ENCODE measurements at regions not wholly inside any gene's neighbourhood (a gene's known extent, or its start where the extent isn't known, plus 50 kb on each side); places are given as distances from the start of the nearest gene placed in this dataset.

DNA sequence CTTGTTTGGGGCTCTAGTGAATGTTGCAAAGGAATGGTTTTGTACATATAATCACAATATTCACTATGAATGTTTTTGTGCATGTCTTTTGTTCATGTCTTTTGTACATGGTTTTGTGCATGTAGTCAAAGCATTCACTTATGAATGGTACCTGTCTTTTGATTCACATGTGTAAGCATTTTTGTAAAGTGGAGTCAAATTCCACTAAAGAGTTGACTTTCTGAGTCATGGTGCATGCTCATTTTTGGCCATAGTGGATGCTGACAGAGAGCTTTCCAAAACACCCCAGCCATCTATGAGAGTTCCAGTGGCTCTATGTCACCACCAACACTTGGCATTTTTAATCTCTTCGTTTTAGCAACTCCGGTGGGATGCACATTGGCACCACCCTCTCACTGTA lies 1185.9 kb upstream of the TMEM132C start:
- Histone ChIP-seq H3K9ac (ENCODE audit: insufficient read depth in 1 of 2, low read length in 2 of 2) (no peak overlapping the region), H3K27me3 (ENCODE audit: control insufficient read depth in 3 of 3, insufficient read depth in 3 of 3, low read length in 2 of 3) (no peaks in the 10 kb centered on the region), H3K4me3 (no peak overlapping the region), H3K9me3 (ENCODE audit: control insufficient read depth in 4 of 4, insufficient read depth in 3 of 4, low read length in 3 of 4) (no peaks in the 10 kb centered on the region), H3K4me1 (ENCODE audit: control insufficient read depth in 5 of 5, insufficient read depth in 5 of 5, low read length in 5 of 5) (peaks cover 0 to 16% (median 1%) of the 10 kb centered on the region in 5 donors), H3K36me3 (ENCODE audit: control insufficient read depth in 4 of 4, insufficient read depth in 4 of 4, low read length in 4 of 4) (no peaks in the 10 kb centered on the region), H3K27ac (ENCODE audit: low read depth in 1 of 2, low read length in 1 of 2) (no peak overlapping the region)
- DNase-seq (no peak), ATAC-seq (ENCODE audit: insufficient read depth, low FRiP score) (no peak)
- TF ChIP-seq, protein P1, sequence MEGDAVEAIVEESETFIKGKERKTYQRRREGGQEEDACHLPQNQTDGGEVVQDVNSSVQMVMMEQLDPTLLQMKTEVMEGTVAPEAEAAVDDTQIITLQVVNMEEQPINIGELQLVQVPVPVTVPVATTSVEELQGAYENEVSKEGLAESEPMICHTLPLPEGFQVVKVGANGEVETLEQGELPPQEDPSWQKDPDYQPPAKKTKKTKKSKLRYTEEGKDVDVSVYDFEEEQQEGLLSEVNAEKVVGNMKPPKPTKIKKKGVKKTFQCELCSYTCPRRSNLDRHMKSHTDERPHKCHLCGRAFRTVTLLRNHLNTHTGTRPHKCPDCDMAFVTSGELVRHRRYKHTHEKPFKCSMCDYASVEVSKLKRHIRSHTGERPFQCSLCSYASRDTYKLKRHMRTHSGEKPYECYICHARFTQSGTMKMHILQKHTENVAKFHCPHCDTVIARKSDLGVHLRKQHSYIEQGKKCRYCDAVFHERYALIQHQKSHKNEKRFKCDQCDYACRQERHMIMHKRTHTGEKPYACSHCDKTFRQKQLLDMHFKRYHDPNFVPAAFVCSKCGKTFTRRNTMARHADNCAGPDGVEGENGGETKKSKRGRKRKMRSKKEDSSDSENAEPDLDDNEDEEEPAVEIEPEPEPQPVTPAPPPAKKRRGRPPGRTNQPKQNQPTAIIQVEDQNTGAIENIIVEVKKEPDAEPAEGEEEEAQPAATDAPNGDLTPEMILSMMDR (IDR thresholded peaks at IDR 0.05; ENCODE audit: control extremely low read depth, extremely low read depth), result no peak
- 97 to 98% methylated on average over 2 of the region's 2 CpGs for WGBS, 2 donors

DNA sequence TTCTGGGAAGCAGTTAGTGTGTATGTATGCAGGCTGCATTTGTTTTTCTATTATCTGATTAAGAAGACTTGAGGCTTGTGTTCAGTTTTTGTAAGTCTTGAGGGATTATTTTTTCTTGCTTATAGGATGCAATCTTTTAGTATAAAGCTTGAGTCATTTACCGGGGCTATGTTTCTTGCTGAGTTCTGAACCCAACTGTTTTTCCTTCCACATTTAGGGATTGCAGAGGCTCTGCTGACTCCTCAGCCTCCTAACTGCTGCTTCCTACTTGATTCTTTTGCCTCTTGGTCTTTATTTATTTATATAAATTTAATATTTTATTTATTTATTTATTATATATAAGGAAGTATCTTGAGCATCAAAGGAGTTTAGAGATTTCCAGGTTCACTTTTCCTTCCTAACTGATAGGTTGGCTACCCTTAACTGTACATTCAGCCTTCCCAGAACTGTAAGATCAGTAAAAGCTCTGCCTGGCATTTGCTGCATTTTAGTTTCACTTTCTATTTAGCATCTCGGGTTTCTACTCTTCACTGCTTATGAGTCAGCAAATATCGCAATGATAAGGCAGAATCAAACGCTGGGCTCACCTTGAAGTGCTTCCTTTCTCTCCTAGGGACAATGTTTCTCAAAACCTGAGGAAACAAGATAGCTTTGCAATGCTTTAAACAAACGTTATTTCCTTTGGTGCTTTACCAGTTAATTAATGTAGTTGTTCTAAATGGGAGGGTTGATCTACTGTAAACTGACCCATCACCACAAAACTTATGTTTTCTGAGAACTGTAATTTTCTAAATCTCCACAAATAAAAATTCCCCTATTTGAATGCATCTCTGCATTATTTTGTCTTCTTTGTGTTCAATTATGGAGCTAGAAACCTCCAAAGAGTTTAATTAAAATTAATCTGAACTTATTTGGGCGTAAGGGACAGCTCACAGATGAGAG lies 1183.7 kb upstream of the TMEM132C start:
- Histone ChIP-seq H3K27ac (ENCODE audit: low read depth in 1 of 2, low read length in 1 of 2) (no peak overlapping the region), H3K9ac (ENCODE audit: insufficient read depth in 1 of 2, low read length in 2 of 2) (peak overlapping the region in 1 of 2 donors; percentile 92)
- peak; percentile 74 for ATAC-seq (ENCODE audit: insufficient read depth, low FRiP score)

DNA sequence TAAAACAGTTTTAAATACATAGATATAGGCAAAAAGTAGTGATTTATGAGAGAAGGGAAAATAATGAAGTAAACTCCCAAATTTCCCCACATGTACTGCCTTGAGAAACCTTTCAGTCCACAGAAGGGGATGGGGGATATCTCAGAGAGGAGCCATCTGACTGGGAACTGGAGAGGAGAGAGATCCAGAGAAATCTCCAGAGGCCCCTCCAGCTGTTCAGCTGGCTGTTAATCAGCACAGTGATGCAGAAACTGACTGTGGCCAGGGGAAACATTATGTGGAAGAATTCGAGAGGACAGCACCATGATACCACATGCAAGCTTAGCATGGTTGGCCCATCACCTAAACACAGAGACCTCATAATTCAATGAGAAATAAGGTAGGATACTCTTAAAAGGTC lies 1165.9 kb upstream of the TMEM132C start:
- WGBS, 2 donors, result 69 to 74% methylated on average over 1 of the region's 1 CpG

More for the DNA sequence above, 1183.7 kb upstream of the TMEM132C start:
- TF ChIP-seq, protein P1 (IDR thresholded peaks at IDR 0.05; ENCODE audit: control extremely low read depth, extremely low read depth), result no peak
- no peaks in the 10 kb centered on the region for H3K9me3 ChIP-seq (ENCODE audit: control insufficient read depth in 4 of 4, insufficient read depth in 3 of 4, low read length in 3 of 4)
- peaks cover 0 to 16% (median 1%) of the 10 kb centered on the region in 5 donors for H3K4me1 ChIP-seq (ENCODE audit: control insufficient read depth in 5 of 5, insufficient read depth in 5 of 5, low read length in 5 of 5)
- no peaks in the 10 kb centered on the region for H3K27me3 ChIP-seq (ENCODE audit: control insufficient read depth in 3 of 3, insufficient read depth in 3 of 3, low read length in 2 of 3)
- peak; percentile 27 to 91 (median 89) for DNase-seq
- H3K4me3 ChIP-seq, result no peak overlapping the region
- 17 to 21% methylated on average over 6 of the region's 6 CpGs for WGBS, 2 donors
- H3K36me3 ChIP-seq (ENCODE audit: control insufficient read depth in 4 of 4, insufficient read depth in 4 of 4, low read length in 4 of 4), result no peaks in the 10 kb centered on the region

More for the DNA sequence above, 1165.9 kb upstream of the TMEM132C start:
- no peak for ATAC-seq (ENCODE audit: insufficient read depth, low FRiP score)
- Histone ChIP-seq H3K9ac (ENCODE audit: insufficient read depth in 1 of 2, low read length in 2 of 2) (no peak overlapping the region), H3K9me3 (ENCODE audit: control insufficient read depth in 4 of 4, insufficient read depth in 3 of 4, low read length in 3 of 4) (no peaks in the 10 kb centered on the region), H3K4me1 (ENCODE audit: control insufficient read depth in 5 of 5, insufficient read depth in 5 of 5, low read length in 5 of 5) (no peaks in the 10 kb centered on the region), H3K4me3 (no peak overlapping the region), H3K27me3 (ENCODE audit: control insufficient read depth in 3 of 3, insufficient read depth in 3 of 3, low read length in 2 of 3) (no peaks in the 10 kb centered on the region), H3K36me3 (ENCODE audit: control insufficient read depth in 4 of 4, insufficient read depth in 4 of 4, low read length in 4 of 4) (no peaks in the 10 kb centered on the region), H3K27ac (ENCODE audit: low read depth in 1 of 2, low read length in 1 of 2) (no peak overlapping the region)
- TF ChIP-seq, protein P1 (IDR thresholded peaks at IDR 0.05; ENCODE audit: control extremely low read depth, extremely low read depth), result no peak
- DNase-seq, result peak in 1 of 3 donors; percentile 21
